ENCODE measurements at regions not wholly inside any gene's neighbourhood (a gene's known extent, or its start where the extent isn't known, plus 50 kb on each side); places are given as distances from the start of the nearest gene placed in this dataset.

DNA sequence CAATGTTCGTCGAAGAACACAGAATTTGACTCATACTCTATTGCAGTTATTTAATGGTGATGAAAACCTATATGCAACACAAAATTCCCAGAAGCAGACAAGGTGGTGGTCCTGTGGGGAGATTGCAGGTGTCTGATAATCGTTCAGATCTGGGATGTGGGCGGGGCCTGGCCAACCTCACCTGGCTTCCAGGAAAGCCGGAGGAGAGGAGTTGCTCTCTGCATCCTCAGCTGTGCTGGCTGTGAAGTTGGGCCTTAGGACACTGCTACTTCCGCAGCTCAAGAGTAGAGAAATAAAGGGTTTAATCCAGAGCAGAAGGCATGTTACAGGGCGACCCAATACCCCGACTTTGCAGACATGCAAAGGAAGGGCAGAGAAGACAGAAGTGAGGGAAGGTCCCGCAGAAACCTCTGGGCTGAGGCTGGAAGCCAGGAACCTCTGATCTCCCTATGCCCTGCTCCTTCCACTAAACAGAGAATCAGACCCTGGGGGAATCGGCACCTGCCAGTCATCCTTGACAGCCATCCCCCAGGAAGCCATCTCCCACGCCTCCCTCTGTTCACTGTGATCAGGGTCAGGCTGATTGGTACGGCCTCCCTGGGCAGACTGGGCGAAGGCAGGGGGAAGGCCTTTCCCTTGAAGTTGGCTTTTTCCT lies 590.3 kb downstream of the AJAP1 start:
- H3K27ac ChIP-seq (ENCODE audit: low read depth in 1 of 2, low read length in 2 of 2): no peak overlapping the region

DNA sequence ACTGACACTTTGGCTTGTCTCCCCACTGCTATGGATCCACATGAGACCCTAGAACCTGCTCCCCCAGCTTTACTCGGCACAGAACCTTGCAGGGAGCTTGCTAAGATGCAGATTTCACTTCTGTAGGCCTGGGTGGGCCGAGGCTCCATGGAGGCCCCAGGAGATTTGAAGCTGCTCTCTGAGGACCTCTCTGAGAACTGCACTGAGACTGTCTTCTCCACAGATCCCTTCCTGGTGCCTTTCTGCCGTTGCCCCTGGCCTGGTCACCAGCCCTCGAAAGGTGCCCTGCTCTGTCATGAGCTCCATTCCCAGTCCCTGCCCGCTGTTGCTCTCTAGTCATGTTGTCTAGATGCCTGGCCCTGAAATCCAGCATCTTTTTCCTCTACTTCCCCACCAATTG lies 588.4 kb downstream of the AJAP1 start:
- Histone ChIP-seq H3K9me3 (replicated peaks in 1 of 2; ENCODE audit: control insufficient read depth in 1 of 2, insufficient read depth in 1 of 2, low read length in 2 of 2) (peaks cover 0 to 8% of the 10 kb centered on the region in 2 donors), H3K9ac (ENCODE audit: insufficient read depth, low read length, poor library complexity, severe bottlenecking) (no peak overlapping the region), H3K27me3 (ENCODE audit: control insufficient read depth in 2 of 2, insufficient read depth in 2 of 2, low read length in 2 of 2) (no peaks in the 10 kb centered on the region), H3K36me3 (replicated peaks in 1 of 2; ENCODE audit: control insufficient read depth in 1 of 2, insufficient read depth in 2 of 2, low read length in 2 of 2) (no peaks in the 10 kb centered on the region), H2AFZ (ENCODE audit: insufficient read depth, low read depth, low read length, poor library complexity, severe bottlenecking) (no peak overlapping the region), H3K27ac (ENCODE audit: low read depth in 1 of 2, low read length in 2 of 2) (no peak overlapping the region), H3K4me2 (replicated peaks; ENCODE audit: extremely low read depth, low read length, poor library complexity, severe bottlenecking) (no peak overlapping the region), H3K4me3 (replicated peaks in 1 of 3; ENCODE audit: low read depth in 2 of 3, low read length in 3 of 3) (no peak overlapping the region), H4K20me1 (ENCODE audit: insufficient read depth, low read length) (no peaks in the 10 kb centered on the region), H3K4me1 (ENCODE audit: control insufficient read depth in 1 of 2, insufficient read depth in 2 of 2, low read length in 2 of 2) (no peaks in the 10 kb centered on the region), H3K79me2 (ENCODE audit: insufficient read depth, low read length) (no peaks in the 10 kb centered on the region)
- Mint-ChIP-seq H3K27ac (no peak overlapping the region), H3K4me3 (no peak overlapping the region), H3K9me3 (peaks cover 6 to 24% (median 16%) of the 10 kb centered on the region in 7 donors), H3K36me3 (no peaks in the 10 kb centered on the region), H3K27me3 (ENCODE audit: low read depth in 3 of 3) (peaks cover 0 to 5% (median 1%) of the 10 kb centered on the region in 3 donors), H3K4me1 (no peaks in the 10 kb centered on the region)
- intact Hi-C loops (cut with micrococcal nuclease): no loop called here
- 91% methylated on average over 5 of the region's 5 CpGs for WGBS (ENCODE audit: insufficient coverage)
- no peak for DNase-seq
- TF ChIP-seq, protein P1, sequence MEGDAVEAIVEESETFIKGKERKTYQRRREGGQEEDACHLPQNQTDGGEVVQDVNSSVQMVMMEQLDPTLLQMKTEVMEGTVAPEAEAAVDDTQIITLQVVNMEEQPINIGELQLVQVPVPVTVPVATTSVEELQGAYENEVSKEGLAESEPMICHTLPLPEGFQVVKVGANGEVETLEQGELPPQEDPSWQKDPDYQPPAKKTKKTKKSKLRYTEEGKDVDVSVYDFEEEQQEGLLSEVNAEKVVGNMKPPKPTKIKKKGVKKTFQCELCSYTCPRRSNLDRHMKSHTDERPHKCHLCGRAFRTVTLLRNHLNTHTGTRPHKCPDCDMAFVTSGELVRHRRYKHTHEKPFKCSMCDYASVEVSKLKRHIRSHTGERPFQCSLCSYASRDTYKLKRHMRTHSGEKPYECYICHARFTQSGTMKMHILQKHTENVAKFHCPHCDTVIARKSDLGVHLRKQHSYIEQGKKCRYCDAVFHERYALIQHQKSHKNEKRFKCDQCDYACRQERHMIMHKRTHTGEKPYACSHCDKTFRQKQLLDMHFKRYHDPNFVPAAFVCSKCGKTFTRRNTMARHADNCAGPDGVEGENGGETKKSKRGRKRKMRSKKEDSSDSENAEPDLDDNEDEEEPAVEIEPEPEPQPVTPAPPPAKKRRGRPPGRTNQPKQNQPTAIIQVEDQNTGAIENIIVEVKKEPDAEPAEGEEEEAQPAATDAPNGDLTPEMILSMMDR (IDR thresholded peaks at IDR 0.05): no peak

More for the DNA sequence above, 590.3 kb downstream of the AJAP1 start:
- Histone ChIP-seq H3K79me2 (ENCODE audit: insufficient read depth, low read length) (no peaks in the 10 kb centered on the region), H4K20me1 (ENCODE audit: insufficient read depth, low read length) (no peaks in the 10 kb centered on the region), H3K4me3 (replicated peaks in 1 of 3; ENCODE audit: low read depth in 2 of 3, low read length in 3 of 3) (no peak overlapping the region), H3K36me3 (replicated peaks in 1 of 2; ENCODE audit: control insufficient read depth in 1 of 2, insufficient read depth in 2 of 2, low read length in 2 of 2) (no peaks in the 10 kb centered on the region), H3K9me3 (replicated peaks in 1 of 2; ENCODE audit: control insufficient read depth in 1 of 2, insufficient read depth in 1 of 2, low read length in 2 of 2) (peaks cover 0 to 11% of the 10 kb centered on the region in 2 donors), H3K4me1 (ENCODE audit: control insufficient read depth in 1 of 2, insufficient read depth in 2 of 2, low read length in 2 of 2) (no peaks in the 10 kb centered on the region), H2AFZ (ENCODE audit: insufficient read depth, low read depth, low read length, poor library complexity, severe bottlenecking) (no peak overlapping the region), H3K4me2 (replicated peaks; ENCODE audit: extremely low read depth, low read length, poor library complexity, severe bottlenecking) (no peak overlapping the region), H3K9ac (ENCODE audit: insufficient read depth, low read length, poor library complexity, severe bottlenecking) (no peak overlapping the region), H3K27me3 (ENCODE audit: control insufficient read depth in 2 of 2, insufficient read depth in 2 of 2, low read length in 2 of 2) (no peaks in the 10 kb centered on the region)
- H3K27ac Mint-ChIP-seq: no peak overlapping the region
- peaks cover 5 to 24% (median 13%) of the 10 kb centered on the region in 7 donors for H3K9me3 Mint-ChIP-seq
- no peak overlapping the region for H3K4me3 Mint-ChIP-seq
- TF ChIP-seq, protein P1 (IDR thresholded peaks at IDR 0.05): no peak
- 87% methylated on average over 9 of the region's 13 CpGs for WGBS (ENCODE audit: insufficient coverage)
- intact Hi-C loops (cut with micrococcal nuclease): no loop called here
- DNase-seq: no peak
- no peaks in the 10 kb centered on the region for H3K36me3 Mint-ChIP-seq
- H3K4me1 Mint-ChIP-seq: no peaks in the 10 kb centered on the region
- H3K27me3 Mint-ChIP-seq (ENCODE audit: low read depth in 3 of 3): peaks cover 0 to 5% (median 1%) of the 10 kb centered on the region in 3 donors
